ENCODE measurements at regions not wholly inside any gene's neighbourhood (a gene's known extent, or its start where the extent isn't known, plus 50 kb on each side); places are given as distances from the start of the nearest gene placed in this dataset.
A peak's percentile ranks its signal among the peaks of the same experiment; 100 is the strongest.
"Not testable (repeated sequence)": the region's sequence is repeated elsewhere in the genome, so short reads cannot be mapped to it uniquely, and the experiment has no call there.

- no peak for ATAC-seq (ENCODE audit: low read depth)
These were observed 114.0 kb downstream of the SLC38A4 start for GRCh38 chr12:46711756-46712155.

GRCh38 chr12:46710125-46710743 lies 115.6 kb downstream of the SLC38A4 start:
- DNase-seq (ENCODE audit: low spot score in 2 of 2): no peak
- no peak overlapping the region for H3K27ac Mint-ChIP-seq

More at GRCh38 chr12:46711756-46712155, 114.0 kb downstream of the SLC38A4 start:
- Mint-ChIP-seq H3K27ac (no peak overlapping the region), H3K36me3 (peaks cover 16% of the 10 kb centered on the region), H3K27me3 (no peaks in the 10 kb centered on the region), H3K4me3 (no peak overlapping the region), H3K9me3 (peaks cover 3% of the 10 kb centered on the region), H3K4me1 (no peaks in the 10 kb centered on the region)
- no peak for DNase-seq (ENCODE audit: low spot score in 2 of 2)

GRCh38 chr12:46702581-46703344 lies 123.0 kb downstream of the SLC38A4 start:
- Mint-ChIP-seq H3K4me1 (no peaks in the 10 kb centered on the region), H3K9me3 (peaks cover 2% of the 10 kb centered on the region), H3K36me3 (peaks cover 7% of the 10 kb centered on the region), H3K27me3 (no peaks in the 10 kb centered on the region), H3K4me3 (no peak overlapping the region), H3K27ac (peak overlapping the region; percentile 51)
- no peak for ATAC-seq (ENCODE audit: low read depth)
- no peak for DNase-seq (ENCODE audit: low spot score in 2 of 2)

More at GRCh38 chr12:46710125-46710743, 115.6 kb downstream of the SLC38A4 start:
- no peak for ATAC-seq (ENCODE audit: low read depth)
- no peaks in the 10 kb centered on the region for H3K4me1 Mint-ChIP-seq
- peaks cover 1% of the 10 kb centered on the region for H3K9me3 Mint-ChIP-seq
- H3K27me3 Mint-ChIP-seq: no peaks in the 10 kb centered on the region
- no peak overlapping the region for H3K4me3 Mint-ChIP-seq
- H3K36me3 Mint-ChIP-seq: peaks cover 14% of the 10 kb centered on the region

GRCh38 chr12:46701356-46701755 lies 124.4 kb downstream of the SLC38A4 start:
- no peak overlapping the region for H3K4me3 Mint-ChIP-seq
- no peaks in the 10 kb centered on the region for H3K4me1 Mint-ChIP-seq
- ATAC-seq (ENCODE audit: low read depth) (no peak), DNase-seq (ENCODE audit: low spot score in 2 of 2) (no peak)
- H3K9me3 Mint-ChIP-seq: peaks cover 3% of the 10 kb centered on the region
- H3K27me3 Mint-ChIP-seq: no peaks in the 10 kb centered on the region
- H3K27ac Mint-ChIP-seq: no peak overlapping the region
- H3K36me3 Mint-ChIP-seq: peaks cover 11% of the 10 kb centered on the region

- Mint-ChIP-seq H3K27me3 (no peaks in the 10 kb centered on the region), H3K4me1 (no peaks in the 10 kb centered on the region), H3K9me3 (peaks cover 3% of the 10 kb centered on the region), H3K27ac (no peak overlapping the region), H3K36me3 (peaks cover 11% of the 10 kb centered on the region), H3K4me3 (no peak overlapping the region)
- ATAC-seq (ENCODE audit: low read depth): no peak
- DNase-seq (ENCODE audit: low spot score in 2 of 2): no peak
These were observed 125.8 kb downstream of the SLC38A4 start for GRCh38 chr12:46699986-46700385.

- no peaks in the 10 kb centered on the region for H3K27me3 Mint-ChIP-seq
- H3K4me3 Mint-ChIP-seq: no peak overlapping the region
- H3K27ac Mint-ChIP-seq: no peak overlapping the region
- ATAC-seq (ENCODE audit: low read depth) (no peak), DNase-seq (ENCODE audit: low spot score in 2 of 2) (no peak)
- no peaks in the 10 kb centered on the region for H3K4me1 Mint-ChIP-seq
- peaks cover 3% of the 10 kb centered on the region for H3K9me3 Mint-ChIP-seq
- peaks cover 11% of the 10 kb centered on the region for H3K36me3 Mint-ChIP-seq
These were observed 127.8 kb downstream of the SLC38A4 start for GRCh38 chr12:46698003-46698402.

- Mint-ChIP-seq H3K4me1 (no peaks in the 10 kb centered on the region), H3K4me3 (no peak overlapping the region), H3K36me3 (peaks cover 15% of the 10 kb centered on the region), H3K9me3 (peaks cover 3% of the 10 kb centered on the region), H3K27me3 (no peaks in the 10 kb centered on the region), H3K27ac (no peak overlapping the region)
- ATAC-seq (ENCODE audit: low read depth): no peak
- no peak for DNase-seq (ENCODE audit: low spot score in 2 of 2)
These were observed 132.3 kb downstream of the SLC38A4 start for GRCh38 chr12:46693518-46693917.

DNA sequence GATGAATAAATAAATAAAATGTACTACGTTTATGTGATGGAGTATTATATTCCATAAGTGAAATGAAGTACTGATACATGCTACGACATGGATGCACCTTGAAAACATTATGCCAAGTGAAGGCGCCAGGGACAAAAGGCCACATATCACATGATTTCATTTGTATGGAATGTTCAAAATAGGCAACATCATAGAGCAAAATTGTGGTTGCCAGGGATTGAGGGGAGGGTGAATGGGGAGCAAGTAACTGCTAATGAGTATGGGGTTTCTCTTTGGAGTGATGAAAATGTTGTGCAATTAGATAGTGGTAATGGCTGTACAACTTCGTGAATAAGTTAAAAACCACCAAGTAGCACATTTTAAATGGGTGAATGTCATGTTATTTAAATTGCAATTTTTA lies 132.8 kb downstream of the SLC38A4 start:
- Mint-ChIP-seq H3K36me3 (peaks cover 13% of the 10 kb centered on the region), H3K4me3 (no peak overlapping the region), H3K9me3 (peaks cover 3% of the 10 kb centered on the region), H3K27me3 (no peaks in the 10 kb centered on the region), H3K4me1 (no peaks in the 10 kb centered on the region), H3K27ac (no peak overlapping the region)
- ATAC-seq (ENCODE audit: low read depth) (no peak), DNase-seq (ENCODE audit: low spot score in 2 of 2) (no peak)

- Mint-ChIP-seq H3K4me1 (no peaks in the 10 kb centered on the region), H3K4me3 (no peak overlapping the region), H3K9me3 (no peaks in the 10 kb centered on the region), H3K27me3 (no peaks in the 10 kb centered on the region), H3K36me3 (peaks cover 10% of the 10 kb centered on the region), H3K27ac (no peak overlapping the region)
- no peak for DNase-seq (ENCODE audit: low spot score in 2 of 2)
- ATAC-seq (ENCODE audit: low read depth): no peak
These were observed 133.2 kb downstream of the SLC38A4 start for GRCh38 chr12:46692606-46693005.

DNA sequence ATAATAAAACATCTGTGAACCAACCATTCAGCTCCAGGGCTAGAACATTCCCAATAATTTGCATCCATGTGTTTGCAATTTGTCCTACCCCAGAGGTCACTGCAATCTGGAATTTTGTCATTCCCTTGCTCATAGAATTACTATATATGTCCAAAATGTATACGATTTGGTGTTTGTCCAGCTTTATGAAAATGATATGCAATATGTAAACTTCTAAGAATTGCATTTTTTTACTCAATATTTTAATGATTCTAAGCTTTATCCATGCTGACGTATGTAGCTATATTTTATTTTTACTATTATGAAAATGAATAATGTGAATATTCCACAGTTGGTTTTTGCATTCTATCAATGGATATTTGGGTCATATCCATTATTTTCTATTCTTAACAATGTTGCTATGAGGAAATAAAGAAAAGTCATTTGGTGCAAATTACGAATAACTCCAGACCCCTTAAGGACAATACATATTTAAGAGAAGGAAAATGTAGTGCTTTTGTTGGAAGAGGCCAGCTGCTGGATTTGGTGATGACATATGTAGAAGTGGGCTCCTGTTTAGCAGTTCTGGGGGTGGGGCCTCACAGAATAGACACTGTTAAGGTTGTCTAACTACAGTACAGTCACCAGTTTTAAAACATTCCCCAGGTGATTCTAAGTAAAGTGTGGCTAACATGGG lies 139.4 kb downstream of the SLC38A4 start:
- Mint-ChIP-seq H3K36me3 (peaks cover 27% of the 10 kb centered on the region), H3K4me3 (no peak overlapping the region), H3K9me3 (peaks cover 4% of the 10 kb centered on the region), H3K27me3 (no peaks in the 10 kb centered on the region), H3K27ac (no peak overlapping the region), H3K4me1 (no peaks in the 10 kb centered on the region)
- ATAC-seq (ENCODE audit: low read depth) (no peak), DNase-seq (ENCODE audit: low spot score in 2 of 2) (no peak)

DNA sequence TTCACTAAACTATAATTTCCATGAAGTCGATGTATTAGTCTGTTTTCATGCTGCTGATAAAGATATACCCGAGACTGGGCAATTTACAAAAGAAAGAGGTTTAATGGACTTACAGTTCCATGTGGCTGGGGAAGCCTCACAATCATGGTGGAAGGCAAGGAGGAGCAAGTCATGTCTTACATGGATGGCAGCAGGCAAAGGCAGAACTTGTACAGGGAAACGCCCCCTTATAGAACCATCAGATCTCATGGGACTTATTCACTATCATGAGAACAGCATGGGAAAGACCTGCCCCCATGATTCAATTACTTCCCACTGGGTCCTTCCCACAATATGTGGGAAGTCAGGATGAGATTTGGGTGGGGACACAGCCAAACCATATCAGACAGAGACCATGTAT lies 141.6 kb downstream of the SLC38A4 start:
- peaks cover 24% of the 10 kb centered on the region for H3K36me3 Mint-ChIP-seq
- not testable (repeated sequence) for H3K4me3 Mint-ChIP-seq; ATAC-seq (ENCODE audit: low read depth); DNase-seq (ENCODE audit: low spot score in 2 of 2); H3K9me3 Mint-ChIP-seq; H3K27ac Mint-ChIP-seq; H3K4me1 Mint-ChIP-seq; H3K27me3 Mint-ChIP-seq

DNA sequence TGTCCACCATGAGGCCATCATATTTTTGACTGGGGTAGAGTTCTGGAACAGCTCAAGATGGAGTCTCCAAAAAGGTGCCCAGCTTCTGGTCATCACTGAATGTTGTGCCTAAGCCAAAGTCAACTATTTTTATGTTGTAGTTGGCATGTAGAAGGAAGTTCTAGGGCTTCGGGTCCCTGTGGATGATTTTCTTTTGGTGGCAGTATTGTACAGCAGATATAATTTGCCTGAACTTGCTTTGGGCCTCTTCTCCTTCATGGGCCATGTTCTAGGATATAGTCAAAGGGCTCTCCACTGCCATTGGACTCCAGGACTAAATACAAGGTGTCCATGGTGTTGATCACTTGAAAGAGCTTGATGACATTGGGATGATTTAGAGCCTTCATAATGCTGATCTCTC lies 143.6 kb downstream of the SLC38A4 start:
- Mint-ChIP-seq H3K36me3 (peaks cover 20% of the 10 kb centered on the region), H3K4me1 (no peaks in the 10 kb centered on the region), H3K9me3 (peaks cover 4% of the 10 kb centered on the region), H3K27ac (no peak overlapping the region), H3K27me3 (no peaks in the 10 kb centered on the region), H3K4me3 (no peak overlapping the region)
- DNase-seq (ENCODE audit: low spot score in 2 of 2): no peak
- no peak for ATAC-seq (ENCODE audit: low read depth)

DNA sequence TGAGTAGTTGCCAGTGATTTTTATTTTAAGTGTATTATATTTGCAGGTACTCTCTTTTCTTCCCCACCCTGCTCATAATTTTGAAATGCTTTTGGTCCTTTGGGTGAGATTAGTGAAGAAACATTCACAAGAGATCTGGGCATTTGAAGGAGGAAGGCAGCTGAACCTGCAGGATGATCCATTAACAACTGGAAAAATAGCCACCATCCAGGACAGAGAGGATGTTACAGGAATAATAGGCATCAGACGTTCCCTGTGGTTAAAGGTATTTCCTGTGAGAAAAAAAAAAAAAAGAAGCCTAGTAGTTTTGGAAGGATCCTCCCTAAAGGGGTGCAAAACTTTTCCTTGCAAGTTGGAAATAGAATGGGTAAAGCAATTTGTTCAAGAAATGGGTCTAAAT lies 145.3 kb downstream of the SLC38A4 start:
- DNase-seq (ENCODE audit: low spot score in 2 of 2) (no peak), ATAC-seq (ENCODE audit: low read depth) (no peak)
- Mint-ChIP-seq H3K27ac (no peak overlapping the region), H3K4me1 (no peaks in the 10 kb centered on the region), H3K27me3 (no peaks in the 10 kb centered on the region), H3K36me3 (peaks cover 18% of the 10 kb centered on the region), H3K9me3 (peaks cover 4% of the 10 kb centered on the region), H3K4me3 (no peak overlapping the region)

- peaks cover 16% of the 10 kb centered on the region for H3K36me3 Mint-ChIP-seq
- H3K27me3 Mint-ChIP-seq: no peaks in the 10 kb centered on the region
- no peak overlapping the region for H3K4me3 Mint-ChIP-seq
- H3K4me1 Mint-ChIP-seq: no peaks in the 10 kb centered on the region
- H3K27ac Mint-ChIP-seq: no peak overlapping the region
- DNase-seq (ENCODE audit: low spot score in 2 of 2): no peak
- peaks cover 4% of the 10 kb centered on the region for H3K9me3 Mint-ChIP-seq
- ATAC-seq (ENCODE audit: low read depth): no peak
These were observed 146.0 kb downstream of the SLC38A4 start for GRCh38 chr12:46679754-46680153.
